GM23338 (cell line): ENCODE measurements at regions not wholly inside any gene's neighbourhood (a gene's known extent, or its start where the extent isn't known, plus 50 kb on each side); places are given as distances from the start of the nearest gene placed in this dataset.

Experiments
- ATAC-seq: fragments of 200-7000 bp; cut with Tn5 transposase; 3 replicates; pipeline ENCODE4 v1.9.1; 2020
- DNase-seq: peaks from one replicate; pipeline ENCODE4 v3.0.0-alpha.2; 2015; ENCODE audit warnings: low spot score
- H2AFZ ChIP-seq: fragments of 200-600 bp; sonication (generic); 2 replicates; pipeline ENCODE4 v1.8.0; 2016; ENCODE audit warnings: antibody characterized with exemption, mild to moderate bottlenecking, moderate library complexity
- H3F3A ChIP-seq: fragments of 200-600 bp; sonication (generic); replicated peaks from 2 replicates; pipeline ENCODE4 v1.8.0; 2017; ENCODE audit warnings: antibody characterized with exemption, mixed run types, low read depth
- H3K27ac ChIP-seq: fragments of 200-600 bp; sonication (generic); 2 replicates; pipeline ENCODE4 v1.6.1; 2016; ENCODE audit warnings: low read depth
- H3K27me3 ChIP-seq: fragments of 200-600 bp; sonication (generic); 2 replicates; pipeline ENCODE4 v1.8.0; 2016; ENCODE audit warnings: mild to moderate bottlenecking, mixed run types, moderate library complexity; ENCODE audit not compliant: insufficient read depth
- H3K36me3 ChIP-seq: fragments of 200-600 bp; sonication (generic); 2 replicates; pipeline ENCODE4 v1.8.0; 2016; ENCODE audit warnings: mild to moderate bottlenecking; ENCODE audit not compliant: insufficient read depth
- H3K4me1 ChIP-seq: fragments of 200-600 bp; sonication (generic); 2 replicates; pipeline ENCODE4 v1.8.0; 2016; ENCODE audit warnings: mild to moderate bottlenecking, moderate library complexity; ENCODE audit not compliant: insufficient read depth
- H3K4me2 ChIP-seq: fragments of 200-600 bp; sonication (generic); 2 replicates; pipeline ENCODE4 v1.7.1; 2017; ENCODE audit warnings: mixed run types
- H3K4me3 ChIP-seq: fragments of 200-600 bp; sonication (generic); 2 replicates; pipeline ENCODE4 v1.6.1; 2016; ENCODE audit warnings: mixed run types
- H3K79me2 ChIP-seq: fragments of 200-600 bp; sonication (generic); replicated peaks from 2 replicates; pipeline ENCODE4 v1.8.0; 2017; ENCODE audit warnings: mild to moderate bottlenecking; ENCODE audit not compliant: insufficient read depth
- H3K9me2 ChIP-seq: fragments of 200-600 bp; sonication (generic); 2 replicates; pipeline ENCODE4 v1.8.0; 2017; ENCODE audit not compliant: insufficient read depth
- H4K20me1 ChIP-seq: fragments of 200-600 bp; sonication (generic); replicated peaks from 2 replicates; pipeline ENCODE4 v1.8.0; 2017; ENCODE audit warnings: mild to moderate bottlenecking; ENCODE audit not compliant: insufficient read depth
- H3K27ac Mint-ChIP-seq: 2 replicates; pipeline ENCODE4 v1.8.0; 2020; ENCODE audit warnings: inconsistent platforms, mild to moderate bottlenecking, moderate library complexity, mixed read lengths
- H3K27me3 Mint-ChIP-seq: 3 replicates; pipeline ENCODE4 v1.8.0; 2022; ENCODE audit warnings: low read depth, mild to moderate bottlenecking, moderate library complexity, mixed read lengths, inconsistent platforms; ENCODE audit not compliant: insufficient read depth, poor library complexity
- H3K36me3 Mint-ChIP-seq: 3 replicates; pipeline ENCODE4 v1.8.0; 2021; ENCODE audit warnings: low read depth, mild to moderate bottlenecking, inconsistent platforms, moderate library complexity, mixed read lengths
- H3K4me1 Mint-ChIP-seq: 3 replicates; pipeline ENCODE4 v1.8.0; 2020; ENCODE audit warnings: mild to moderate bottlenecking, inconsistent platforms, mixed read lengths
- H3K4me3 Mint-ChIP-seq: 3 replicates; pipeline ENCODE4 v1.8.0; 2021; ENCODE audit warnings: moderate library complexity, mild to moderate bottlenecking, inconsistent platforms, mixed read lengths
- H3K9me3 Mint-ChIP-seq: 3 replicates; pipeline ENCODE4 v1.8.0; 2020; ENCODE audit warnings: moderate library complexity, mild to moderate bottlenecking, inconsistent platforms, mixed read lengths
- CREB1 ChIP-seq: fragments of 250-450 bp; sonication (Bioruptor Pico); IDR thresholded peaks from 2 replicates; pipeline ENCODE4 v1.5.0; 2020; ENCODE audit warnings: low read depth, mild to moderate bottlenecking, moderate library complexity
- CTCF ChIP-seq, 2 experiments: fragments of 200-600 bp in 1 of 2; sonication (generic) in 1 of 2; conservative IDR thresholded peaks; 2 replicates each; pipeline versions ENCODE4 v1.5.1 to v1.6.1; 2016 to 2017; ENCODE audit warnings: antibody characterized with exemption in 2 of 2, low read depth in 2 of 2, mild to moderate bottlenecking in 2 of 2, moderate library complexity in 1 of 2
- ETS1 ChIP-seq: IDR thresholded peaks from 2 replicates; pipeline ENCODE4 v1.6.1; 2016; ENCODE audit warnings: antibody characterized with exemption
- JUNB ChIP-seq: IDR thresholded peaks from one replicate; pipeline ENCODE4 v1.6.1; 2016; ENCODE audit warnings: antibody characterized with exemption; ENCODE audit not compliant: unreplicated experiment
- POLR2AphosphoS5 ChIP-seq: IDR thresholded peaks from 2 replicates; pipeline ENCODE4 v1.6.1; 2016; ENCODE audit warnings: antibody characterized with exemption, low read depth
- REST ChIP-seq: IDR thresholded peaks from one replicate; pipeline ENCODE4 v1.6.1; 2018; ENCODE audit warnings: antibody characterized with exemption; ENCODE audit not compliant: unreplicated experiment
- STAT1 ChIP-seq: IDR thresholded peaks from one replicate; pipeline ENCODE4 v1.6.1; 2016; ENCODE audit warnings: antibody characterized with exemption; ENCODE audit not compliant: unreplicated experiment
- ZNF331 ChIP-seq: fragments of 250-450 bp; sonication (Bioruptor Pico); IDR thresholded peaks from 2 replicates; pipeline ENCODE4 v1.5.0; 2020; ENCODE audit warnings: low read depth, mild to moderate bottlenecking, moderate library complexity
- TF ChIP-seq, protein P1 (sequence below): fragments of 250-450 bp; sonication (Bioruptor Pico); IDR thresholded peaks from 2 replicates; pipeline ENCODE4 v1.5.0; 2020; ENCODE audit warnings: mild to moderate bottlenecking, moderate library complexity

- no peak for TF ChIP-seq REST
These were observed 109.7 kb downstream of the C16orf95 start (continued) for GRCh38 chr16:87207509-87207908.

DNA sequence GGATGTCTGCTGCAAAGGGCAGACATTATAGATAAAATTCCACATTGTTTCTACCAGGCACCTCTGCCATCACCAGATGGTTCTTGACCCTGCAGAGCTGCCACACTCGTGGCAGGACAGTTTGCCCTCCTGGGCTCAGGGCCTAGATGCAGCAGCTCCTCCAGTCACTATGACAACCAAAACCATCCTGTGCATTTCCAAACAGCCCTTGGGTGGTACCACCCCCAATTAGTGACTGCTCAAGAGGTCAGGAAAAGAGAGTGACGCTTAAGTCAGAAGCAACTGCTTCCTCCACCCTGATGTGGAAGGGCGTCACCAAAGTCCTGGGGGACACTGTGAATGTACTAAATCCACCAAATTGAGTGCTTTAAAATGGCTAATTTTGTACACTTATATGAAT is 109.2 kb downstream of the C16orf95 start:
- Mint-ChIP-seq H3K4me3 (no peak overlapping the region), H3K27me3 (no peaks in the 10 kb centered on the region), H3K4me1 (peaks cover 10% of the 10 kb centered on the region), H3K36me3 (no peaks in the 10 kb centered on the region), H3K9me3 (no peaks in the 10 kb centered on the region), H3K27ac (no peak overlapping the region)
- H3K27me3 ChIP-seq, result no peaks in the 10 kb centered on the region
- H2AFZ ChIP-seq, result no peak overlapping the region
- no peak overlapping the region for H3K4me2 ChIP-seq
- no peaks in the 10 kb centered on the region for H3K36me3 ChIP-seq
- ATAC-seq (no peak; the same call in 1 of the 3 replicates), DNase-seq (peak; percentile 9)
- peaks cover 7% of the 10 kb centered on the region; the same call in 1 of the 2 replicates for H3K9me2 ChIP-seq
- H3K79me2 ChIP-seq, result no peaks in the 10 kb centered on the region
- H4K20me1 ChIP-seq, result no peaks in the 10 kb centered on the region
- no peaks in the 10 kb centered on the region for H3F3A ChIP-seq
- H3K27ac ChIP-seq, result no peak overlapping the region
- no peak overlapping the region for H3K4me3 ChIP-seq
- no peaks in the 10 kb centered on the region for H3K4me1 ChIP-seq
- TF ChIP-seq REST, result no peak
- TF ChIP-seq JUNB, result no peak
- TF ChIP-seq POLR2AphosphoS5, result no peak
- no peak for TF ChIP-seq CREB1 (CRISPR knock-in tag)
- TF ChIP-seq ZNF331 (CRISPR knock-in tag), result no peak
- no peak for TF ChIP-seq ETS1
- TF ChIP-seq, protein P1, sequence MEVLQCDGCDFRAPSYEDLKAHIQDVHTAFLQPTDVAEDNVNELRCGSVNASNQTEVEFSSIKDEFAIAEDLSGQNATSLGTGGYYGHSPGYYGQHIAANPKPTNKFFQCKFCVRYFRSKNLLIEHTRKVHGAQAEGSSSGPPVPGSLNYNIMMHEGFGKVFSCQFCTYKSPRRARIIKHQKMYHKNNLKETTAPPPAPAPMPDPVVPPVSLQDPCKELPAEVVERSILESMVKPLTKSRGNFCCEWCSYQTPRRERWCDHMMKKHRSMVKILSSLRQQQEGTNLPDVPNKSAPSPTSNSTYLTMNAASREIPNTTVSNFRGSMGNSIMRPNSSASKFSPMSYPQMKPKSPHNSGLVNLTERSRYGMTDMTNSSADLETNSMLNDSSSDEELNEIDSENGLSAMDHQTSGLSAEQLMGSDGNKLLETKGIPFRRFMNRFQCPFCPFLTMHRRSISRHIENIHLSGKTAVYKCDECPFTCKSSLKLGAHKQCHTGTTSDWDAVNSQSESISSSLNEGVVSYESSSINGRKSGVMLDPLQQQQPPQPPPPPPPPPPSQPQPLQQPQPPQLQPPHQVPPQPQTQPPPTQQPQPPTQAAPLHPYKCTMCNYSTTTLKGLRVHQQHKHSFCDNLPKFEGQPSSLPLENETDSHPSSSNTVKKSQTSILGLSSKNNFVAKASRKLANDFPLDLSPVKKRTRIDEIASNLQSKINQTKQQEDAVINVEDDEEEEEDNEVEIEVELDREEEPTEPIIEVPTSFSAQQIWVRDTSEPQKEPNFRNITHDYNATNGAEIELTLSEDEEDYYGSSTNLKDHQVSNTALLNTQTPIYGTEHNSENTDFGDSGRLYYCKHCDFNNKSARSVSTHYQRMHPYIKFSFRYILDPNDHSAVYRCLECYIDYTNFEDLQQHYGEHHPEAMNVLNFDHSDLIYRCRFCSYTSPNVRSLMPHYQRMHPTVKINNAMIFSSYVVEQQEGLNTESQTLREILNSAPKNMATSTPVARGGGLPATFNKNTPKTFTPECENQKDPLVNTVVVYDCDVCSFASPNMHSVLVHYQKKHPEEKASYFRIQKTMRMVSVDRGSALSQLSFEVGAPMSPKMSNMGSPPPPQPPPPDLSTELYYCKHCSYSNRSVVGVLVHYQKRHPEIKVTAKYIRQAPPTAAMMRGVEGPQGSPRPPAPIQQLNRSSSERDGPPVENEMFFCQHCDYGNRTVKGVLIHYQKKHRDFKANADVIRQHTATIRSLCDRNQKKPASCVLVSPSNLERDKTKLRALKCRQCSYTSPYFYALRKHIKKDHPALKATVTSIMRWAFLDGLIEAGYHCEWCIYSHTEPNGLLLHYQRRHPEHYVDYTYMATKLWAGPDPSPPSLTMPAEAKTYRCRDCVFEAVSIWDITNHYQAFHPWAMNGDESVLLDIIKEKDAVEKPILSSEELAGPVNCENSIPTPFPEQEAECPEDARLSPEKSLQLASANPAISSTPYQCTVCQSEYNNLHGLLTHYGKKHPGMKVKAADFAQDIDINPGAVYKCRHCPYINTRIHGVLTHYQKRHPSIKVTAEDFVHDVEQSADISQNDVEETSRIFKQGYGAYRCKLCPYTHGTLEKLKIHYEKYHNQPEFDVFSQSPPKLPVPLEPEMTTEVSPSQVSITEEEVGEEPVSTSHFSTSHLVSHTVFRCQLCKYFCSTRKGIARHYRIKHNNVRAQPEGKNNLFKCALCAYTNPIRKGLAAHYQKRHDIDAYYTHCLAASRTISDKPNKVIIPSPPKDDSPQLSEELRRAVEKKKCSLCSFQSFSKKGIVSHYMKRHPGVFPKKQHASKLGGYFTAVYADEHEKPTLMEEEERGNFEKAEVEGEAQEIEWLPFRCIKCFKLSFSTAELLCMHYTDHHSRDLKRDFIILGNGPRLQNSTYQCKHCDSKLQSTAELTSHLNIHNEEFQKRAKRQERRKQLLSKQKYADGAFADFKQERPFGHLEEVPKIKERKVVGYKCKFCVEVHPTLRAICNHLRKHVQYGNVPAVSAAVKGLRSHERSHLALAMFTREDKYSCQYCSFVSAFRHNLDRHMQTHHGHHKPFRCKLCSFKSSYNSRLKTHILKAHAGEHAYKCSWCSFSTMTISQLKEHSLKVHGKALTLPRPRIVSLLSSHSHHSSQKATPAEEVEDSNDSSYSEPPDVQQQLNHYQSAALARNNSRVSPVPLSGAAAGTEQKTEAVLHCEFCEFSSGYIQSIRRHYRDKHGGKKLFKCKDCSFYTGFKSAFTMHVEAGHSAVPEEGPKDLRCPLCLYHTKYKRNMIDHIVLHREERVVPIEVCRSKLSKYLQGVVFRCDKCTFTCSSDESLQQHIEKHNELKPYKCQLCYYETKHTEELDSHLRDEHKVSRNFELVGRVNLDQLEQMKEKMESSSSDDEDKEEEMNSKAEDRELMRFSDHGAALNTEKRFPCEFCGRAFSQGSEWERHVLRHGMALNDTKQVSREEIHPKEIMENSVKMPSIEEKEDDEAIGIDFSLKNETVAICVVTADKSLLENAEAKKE, result no peak
- TF ChIP-seq STAT1, result no peak
- TF ChIP-seq CTCF (conservative IDR thresholded peaks at IDR 0.05; ENCODE audit: low read depth in 2 of 2), result no peak
